K562 (cell line): ENCODE measurements at regions not wholly inside any gene's neighbourhood (a gene's known extent, or its start where the extent isn't known, plus 50 kb on each side); places are given as distances from the start of the nearest gene placed in this dataset.
A peak's percentile ranks its signal among the peaks of the same experiment; 100 is the strongest.

ENCODE experiments used
- ATAC-seq: fragments of 200-7000 bp; cut with Tn5 transposase; 3 replicates; pipeline ENCODE4 v1.9.1; 2020; ENCODE audit warnings: moderate library complexity
- BruUV-seq: library from RNA; stranded (reverse); fragments of 400-500 nt; replicated peaks from 2 replicates; lab custom pipeline; 2021; lab: Mats Ljungman, UMichigan
- CTCF ChIA-PET: fragments of 300-600 bp; formaldehyde crosslinking; extraction: SDS; loops from one replicate; lab custom pipeline; 2021; ENCODE audit warnings: low intra/inter-chr PET ratio; lab: Yijun Ruan, JAX
- POLR2A ChIA-PET: fragments of 300-600, 350-650 bp; sonication (Branson Sonifier 250); formaldehyde crosslinking; extraction: SDS; loops from one replicate; lab custom pipeline; 2021; ENCODE audit warnings: antibody characterized with exemption, inconsistent platforms; lab: Yijun Ruan, JAX
- DNase-seq, 4 experiments: peaks; one replicate each; pipeline versions ENCODE4 v3.0.0 to v3.0.0-alpha.2; 2011 to 2018; ENCODE audit warnings: low spot score in 3 of 4, mixed read lengths in 3 of 4; ENCODE audit errors: extremely low read depth in 1 of 4
- FAIRE-seq: peaks from 2 replicates; lab custom pipeline; 2011; peaks lifted over from hg19 to GRCh38; lab: Jason Lieb, UNC
- H2AFZ ChIP-seq: 2 replicates; pipeline ENCODE4 v1.6.0; 2011; ENCODE audit warnings: low read depth, low read length, control low read depth, inconsistent platforms
- H3K27ac ChIP-seq: fragments of 200-600 bp; 3 replicates; pipeline ENCODE4 v1.8.0; 2011; ENCODE audit warnings: low read depth, mild to moderate bottlenecking, control low read depth, inconsistent platforms, low read length, moderate library complexity, mixed read lengths; ENCODE audit errors: extremely low read depth
- H3K27me3 ChIP-seq, 2 experiments: fragments of 300-600 bp in 1 of 2; 2 replicates in 1 of 2; 3 replicates in 1 of 2; pipeline versions ENCODE4 v1.6.0 to v1.8.0; 2011; ENCODE audit warnings: inconsistent platforms in 2 of 2, low read length in 2 of 2, mild to moderate bottlenecking in 1 of 2, mixed read lengths in 1 of 2, moderate library complexity in 1 of 2; ENCODE audit not compliant: control insufficient read depth in 2 of 2, insufficient read depth in 2 of 2
- H3K36me3 ChIP-seq: fragments of 300-600 bp; 3 replicates; pipeline ENCODE4 v1.8.0; 2011; ENCODE audit warnings: mild to moderate bottlenecking, low read length, inconsistent platforms; ENCODE audit not compliant: control insufficient read depth, insufficient read depth
- H3K4me1 ChIP-seq, 2 experiments: fragments of 200-600 bp in 1 of 2; replicated peaks in 1 of 2; 2 replicates in 1 of 2; 3 replicates in 1 of 2; pipeline versions ENCODE4 v1.5.1 to v1.8.0; 2011; ENCODE audit warnings: inconsistent platforms in 2 of 2, low read length in 2 of 2, mild to moderate bottlenecking in 1 of 2, mixed read lengths in 1 of 2, moderate library complexity in 1 of 2; ENCODE audit not compliant: control insufficient read depth in 2 of 2, insufficient read depth in 2 of 2
- H3K4me2 ChIP-seq: 2 replicates; pipeline ENCODE4 v1.6.1; 2011; ENCODE audit warnings: low read length, control low read depth, inconsistent platforms, mixed read lengths; ENCODE audit not compliant: insufficient read depth
- H3K4me3 ChIP-seq: fragments of 200-600 bp; sonication (generic), shearing (Covaris generic); 2 replicates; pipeline ENCODE4 v1.5.1; 2016; ENCODE audit warnings: control low read depth, inconsistent platforms
- H3K79me2 ChIP-seq: fragments of 200-600 bp; 3 replicates; pipeline ENCODE4 v1.8.0; 2011; ENCODE audit warnings: low read length, inconsistent platforms; ENCODE audit not compliant: control insufficient read depth, insufficient read depth
- H3K9ac ChIP-seq, 2 experiments: 2 replicates each; pipeline versions ENCODE4 v1.6.0 to v1.6.1; 2011; ENCODE audit warnings: low read depth in 2 of 2, low read length in 2 of 2, control low read depth in 1 of 2, inconsistent platforms in 1 of 2, mild to moderate bottlenecking in 1 of 2, mixed read lengths in 1 of 2; ENCODE audit not compliant: insufficient read depth in 1 of 2
- H3K9me1 ChIP-seq: one replicate; pipeline ENCODE4 v1.6.0; 2011; ENCODE audit warnings: inconsistent platforms, mild to moderate bottlenecking, low read length, moderate library complexity; ENCODE audit not compliant: control insufficient read depth, insufficient read depth
- H3K9me3 ChIP-seq: replicated peaks from 2 replicates; pipeline ENCODE4 v1.5.1; 2011; ENCODE audit warnings: low read depth, low read length, inconsistent platforms; ENCODE audit not compliant: control insufficient read depth, insufficient read depth
- H4K20me1 ChIP-seq: replicated peaks from 2 replicates; pipeline ENCODE4 v1.6.1; 2011; ENCODE audit warnings: low read length, inconsistent platforms, mixed read lengths; ENCODE audit not compliant: control insufficient read depth, insufficient read depth
- BRF1 ChIP-seq: IDR thresholded peaks from 3 replicates; pipeline ENCODE4 v1.6.1; 2011; ENCODE audit warnings: borderline replicate concordance, mild to moderate bottlenecking; ENCODE audit not compliant: insufficient read length; ENCODE audit errors: extremely low read depth
- CBFA2T2 ChIP-seq: fragments of 450-650 bp; conservative IDR thresholded peaks from 2 replicates; pipeline ENCODE4 v1.6.1; 2017; ENCODE audit warnings: mild to moderate bottlenecking
- CBX2 ChIP-seq: fragments of 200-600 bp; sonication (generic); IDR thresholded peaks from one replicate; pipeline ENCODE4 v1.6.1; 2012; ENCODE audit warnings: mild to moderate bottlenecking, low read length, inconsistent platforms; ENCODE audit not compliant: insufficient read depth, poor library complexity, severe bottlenecking
- CXXC5 ChIP-seq: fragments of 250-450 bp; sonication (Bioruptor Pico); IDR thresholded peaks from 2 replicates; pipeline ENCODE4 v1.8.0; 2022; ENCODE audit warnings: inconsistent platforms, mild to moderate bottlenecking, moderate library complexity
- GATA2 ChIP-seq: sonication (generic); formaldehyde crosslinking; IDR thresholded peaks from 2 replicates; pipeline ENCODE4 v1.4.0; 2020; ENCODE audit warnings: mild to moderate bottlenecking, missing genetic modification reagents
- ILF3 ChIP-seq: fragments of 450-650 bp; IDR thresholded peaks from 2 replicates; pipeline ENCODE4 v1.6.1; 2018; ENCODE audit warnings: antibody characterized with exemption, mild to moderate bottlenecking, moderate library complexity, borderline replicate concordance
- MAFG ChIP-seq: fragments of 450-650 bp; conservative IDR thresholded peaks from 2 replicates; pipeline ENCODE4 v1.6.1; 2016; ENCODE audit warnings: missing genetic modification characterization, missing compliant biosample characterization
- PML ChIP-seq: IDR thresholded peaks from 2 replicates; pipeline ENCODE4 v1.6.1; 2012; ENCODE audit warnings: low read length, inconsistent platforms
- RFX7 ChIP-seq: fragments of 250-450 bp; sonication (Bioruptor Pico); IDR thresholded peaks from 2 replicates; pipeline ENCODE4 v1.5.1; 2021; ENCODE audit warnings: mild to moderate bottlenecking
- TAF7 ChIP-seq: fragments of 450-650 bp; IDR thresholded peaks from 2 replicates; pipeline ENCODE4 v1.6.1; 2016; ENCODE audit warnings: missing genetic modification characterization, missing compliant biosample characterization
- TEAD4 ChIP-seq, 2 experiments: sonication (generic) in 1 of 2; formaldehyde crosslinking in 1 of 2; IDR thresholded peaks; 2 replicates each; pipeline versions ENCODE4 v1.6.1 to v1.8.0; 2012 to 2022; ENCODE audit warnings: borderline replicate concordance in 1 of 2, inconsistent platforms in 1 of 2, low read length in 1 of 2, mild to moderate bottlenecking in 1 of 2, missing genetic modification reagents in 1 of 2
- THAP12 ChIP-seq: fragments of 250-450 bp; sonication (Bioruptor Pico); IDR thresholded peaks from 2 replicates; pipeline ENCODE4 v1.9.0; 2021; ENCODE audit warnings: mild to moderate bottlenecking, inconsistent platforms
- ZKSCAN8 ChIP-seq: fragments of 200-800 bp; sonication (Bioruptor generic); IDR thresholded peaks from 2 replicates; pipeline ENCODE4 v1.6.1; 2016; ENCODE audit warnings: missing genetic modification characterization, missing compliant biosample characterization
- ZNF780A ChIP-seq: fragments of 250-450 bp; sonication (Bioruptor Pico); IDR thresholded peaks from 2 replicates; pipeline ENCODE4 v1.5.0; 2021; ENCODE audit warnings: mild to moderate bottlenecking
- WGBS: fragments of 100-300 bp; shearing (Covaris generic); methylation state at CpG from one replicate; pipeline ENCODE4 v1.1.6; 2016; ENCODE audit warnings: low coverage, mixed read lengths; ENCODE audit not compliant: insufficient coverage; ENCODE audit errors: missing lambda C conversion rate; 5-methylcytosine and 5-hydroxymethylcytosine counted together
- in situ Hi-C: fragments of 300-500 bp; cut with MboI; formaldehyde crosslinking; loops from 4 replicates; pipeline ENCODE4 v1.15.0; 2018; ENCODE audit warnings: inconsistent platforms, mixed read lengths
- intact Hi-C: fragments of 100-400 bp; cut with micrococcal nuclease; formaldehyde crosslinking; loops from 2 replicates; pipeline ENCODE4 v1.14.2; 2022

GRCh38 chr16:85314512-85314971, 202.3 kb upstream of the CIBAR2 start:
- ChIA-PET POLR2A (interaction anchor here (0.9 to 1.4 kb wide), 2 partner anchors 10 to 20 kb away, joined by 4 to 5 read pairs; no protein-coding TSS in a partner anchor), CTCF (no interaction called here)
- 0 out of 4 replicates have a peak overlapping the region, but pooled peaks of 1 of the 2 experiments have one; percentile 1 for H3K9ac ChIP-seq
- H3K9me1 ChIP-seq, result no peaks in the 10 kb centered on the region
- no TSS peak for BruUV-seq
- peaks cover 38 to 81% of the 10 kb centered on the region in 2 experiments for H3K4me1 ChIP-seq
- H4K20me1 ChIP-seq, result no peaks in the 10 kb centered on the region; the same call in 1 of the 2 replicates
- TF ChIP-seq TAF7 (tag) (no peak), CXXC5 (CRISPR knock-in tag) (no peak)
- peaks cover 13% of the 10 kb centered on the region; the same call in 2 of the 3 replicates for H3K79me2 ChIP-seq
- H2AFZ ChIP-seq, result no peak overlapping the region
- no peak overlapping the region for H3K4me3 ChIP-seq
- intact Hi-C loops (no loop called here), in situ Hi-C loops (no loop called here)
- H3K36me3 ChIP-seq, result no peaks in the 10 kb centered on the region
- H3K27me3 ChIP-seq, result no peaks in the 10 kb centered on the region
- H3K9me3 ChIP-seq, result no peaks in the 10 kb centered on the region
- DNase-seq (no peak), ATAC-seq (no peak), FAIRE-seq (no peak)
- WGBS, result 73% methylated on average over 9 of the region's 11 CpGs
- H3K27ac ChIP-seq, result no peak overlapping the region
- no peak overlapping the region for H3K4me2 ChIP-seq

- Histone ChIP-seq H3K9me1 (no peaks in the 10 kb centered on the region), H3K9me3 (no peaks in the 10 kb centered on the region), H3K4me3 (no peak overlapping the region), H3K36me3 (no peaks in the 10 kb centered on the region), H2AFZ (no peak overlapping the region), H3K4me2 (no peak overlapping the region; the same call in 1 of the 2 replicates), H3K79me2 (peaks cover 10% of the 10 kb centered on the region; the same call in 2 of the 3 replicates), H3K27ac (no peak overlapping the region), H3K27me3 (no peaks in the 10 kb centered on the region), H4K20me1 (no peaks in the 10 kb centered on the region; the same call in 1 of the 2 replicates), H3K9ac (peak overlapping the region in 1 of 2 experiments; percentile 56; a peak in 2 of 4 replicates), H3K4me1 (peaks cover 36 to 79% of the 10 kb centered on the region in 2 experiments)
- ChIA-PET POLR2A (interaction anchor here (1.0 kb wide), 1 partner anchor 8 kb away, joined by 4 read pairs; no protein-coding TSS in a partner anchor), CTCF (interaction anchor here (0.6 kb wide), 1 partner anchor 62 kb away, joined by 5 read pairs; no protein-coding TSS in a partner anchor)
- no peak for ATAC-seq
- in situ Hi-C loops (no loop called here), intact Hi-C loops (loop anchor here (2.0 to 5.0 kb wide), 2 partner anchors 15 to 76 kb away; no protein-coding TSS in a partner anchor)
- no TSS peak for BruUV-seq
- FAIRE-seq, result no peak
- WGBS, result 78% methylated on average over 14 of the region's 14 CpGs
- TF ChIP-seq ILF3 (no peak), GATA2 (CRISPR knock-in tag) (no peak), BRF1 (no peak), MAFG (tag) (no peak), TEAD4 (IDR thresholded peaks at IDR 0.05; ENCODE audit: low read length) (no peak), TEAD4 (CRISPR knock-in tag; IDR thresholded peaks at IDR 0.05; ENCODE audit: borderline replicate concordance) (0 out of 2 replicates have a peak, but pooled peaks have one; percentile 4), CBFA2T2 (no peak), THAP12 (peak; percentile 50; the same call in 1 of the 2 replicates), ZNF780A (CRISPR knock-in tag) (no peak), ZKSCAN8 (no peak), RFX7 (CRISPR knock-in tag) (no peak), CBX2 (no peak), PML (no peak)
- no peak for DNase-seq
These were observed 203.6 kb upstream of the CIBAR2 start for GRCh38 chr16:85315866-85316265.
